ENCODE measurements at regions not wholly inside any gene's neighbourhood (a gene's known extent, or its start where the extent isn't known, plus 50 kb on each side); places are given as distances from the start of the nearest gene placed in this dataset.

GRCh38 chr1:112263042-112263441 lies 133.0 kb upstream of the CTTNBP2NL start:
- H3K27ac ChIP-seq: no peak overlapping the region
- 50 to 100% (median 77%) methylated on average over 1 to 6 of the region's 6 CpGs; no CpG with 5 or more reads in 1 of the 10 experiments for WGBS, 10 experiments
- in situ Hi-C loops (cut with MboI; ENCODE audit: low pct_unique_long_range_greater_than_20kb in 2 of 9, low sequenced_read_pairs in 9 of 9, unreplicated experiment in 9 of 9): no loop called here
- peak in 5 of 8 experiments; percentile 48 to 68 (median 49) for ATAC-seq (replicated peaks in 6 of 8)
- H3K4me3 ChIP-seq: no peak overlapping the region
- peaks cover 0 to 3% of the 10 kb centered on the region in 2 donors for H3K4me1 ChIP-seq (replicated peaks in 1 of 2)

DNA sequence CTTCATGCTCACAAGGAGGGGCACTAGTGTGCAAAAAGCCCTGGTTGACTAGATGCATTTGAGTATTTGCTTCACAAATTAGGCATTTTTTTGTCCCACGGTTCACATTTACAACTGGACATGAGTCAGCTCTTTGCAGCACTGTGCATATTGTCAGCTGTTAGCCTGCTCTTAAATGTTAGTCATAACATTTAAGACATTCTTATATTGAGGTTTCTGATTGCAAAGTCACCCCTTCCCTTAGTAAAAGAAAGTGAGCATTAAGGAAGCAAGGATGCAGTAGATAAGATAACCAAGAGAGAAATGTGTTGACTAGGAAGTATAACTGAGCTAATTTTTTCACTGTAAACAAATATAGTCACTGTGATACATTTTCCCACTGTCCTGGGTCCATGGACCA lies 132.6 kb upstream of the CTTNBP2NL start:
- in situ Hi-C loops (cut with MboI; ENCODE audit: low pct_unique_long_range_greater_than_20kb in 2 of 9, low sequenced_read_pairs in 9 of 9, unreplicated experiment in 9 of 9): no loop called here
- ATAC-seq (replicated peaks in 6 of 8): peak in 7 of 8 experiments; percentile 49 to 95 (median 63)

DNA sequence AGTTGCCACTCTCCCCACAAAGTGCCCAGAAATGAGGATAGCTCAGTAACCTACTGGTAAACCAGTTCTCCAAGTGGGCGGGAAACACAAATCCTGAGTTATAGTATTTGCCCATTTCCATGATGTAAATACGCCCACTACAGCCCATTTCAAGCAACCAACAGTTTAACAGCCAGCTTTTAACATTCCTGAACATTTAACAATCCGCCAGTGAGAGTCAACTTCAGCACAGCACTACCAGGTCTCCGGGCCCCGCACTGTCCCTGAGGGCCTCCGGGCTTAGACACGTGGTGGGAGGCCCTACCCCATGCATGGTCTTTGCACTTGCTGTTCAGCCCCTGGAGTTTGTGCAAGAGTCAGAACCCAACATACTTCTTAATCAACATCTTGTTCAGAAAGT lies 132.0 kb upstream of the CTTNBP2NL start:
- ATAC-seq (replicated peaks in 6 of 8): peak in 1 of 8 experiments; percentile 9
- Histone ChIP-seq H3K27ac (no peak overlapping the region), H3K4me1 (replicated peaks in 1 of 2) (peaks cover 0 to 3% of the 10 kb centered on the region in 2 donors), H3K4me3 (no peak overlapping the region)
- 10 to 85% (median 74%) methylated on average over 1 to 7 of the region's 7 CpGs; no CpG with 5 or more reads in 2 of the 10 experiments for WGBS, 10 experiments
- in situ Hi-C loops (cut with MboI; ENCODE audit: low pct_unique_long_range_greater_than_20kb in 2 of 9, low sequenced_read_pairs in 9 of 9, unreplicated experiment in 9 of 9): no loop called here

More for the DNA sequence above, 132.6 kb upstream of the CTTNBP2NL start:
- no peak overlapping the region for H3K27ac ChIP-seq
- WGBS, 10 experiments: 0 to 83% (median 45%) methylated on average over 1 of the region's 1 CpG; no CpG with 5 or more reads in 2 of the 10 experiments
- H3K4me3 ChIP-seq: no peak overlapping the region
- H3K4me1 ChIP-seq (replicated peaks in 1 of 2): peaks cover 0 to 3% of the 10 kb centered on the region in 2 donors

DNA sequence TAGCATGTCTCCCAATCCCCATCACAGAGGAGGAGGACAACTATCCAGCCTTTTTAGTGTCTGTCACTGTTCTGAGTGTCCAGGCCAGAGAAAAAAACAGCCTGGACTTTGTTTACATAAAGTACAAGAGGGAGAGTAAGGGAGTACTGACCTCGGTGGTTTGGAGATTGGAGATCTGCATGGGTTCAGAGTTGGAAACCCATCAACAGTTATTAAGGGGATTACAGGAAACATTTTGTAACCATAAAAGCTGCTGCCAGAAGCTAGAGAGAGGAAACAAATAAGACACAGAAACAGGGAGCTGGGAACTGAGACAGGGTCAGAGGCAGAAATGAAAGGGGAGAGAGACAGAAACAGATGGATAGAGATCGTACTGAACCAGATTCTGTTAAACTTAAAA lies 131.5 kb upstream of the CTTNBP2NL start:
- Histone ChIP-seq H3K4me3 (no peak overlapping the region), H3K4me1 (replicated peaks in 1 of 2) (peaks cover 0 to 3% of the 10 kb centered on the region in 2 donors), H3K27ac (no peak overlapping the region)
- in situ Hi-C loops (cut with MboI; ENCODE audit: low pct_unique_long_range_greater_than_20kb in 2 of 9, low sequenced_read_pairs in 9 of 9, unreplicated experiment in 9 of 9): no loop called here
- WGBS, 10 experiments: 20 to 100% (median 73%) methylated on average over 1 to 2 of the region's 2 CpGs
- no peak for ATAC-seq (replicated peaks in 6 of 8)

DNA sequence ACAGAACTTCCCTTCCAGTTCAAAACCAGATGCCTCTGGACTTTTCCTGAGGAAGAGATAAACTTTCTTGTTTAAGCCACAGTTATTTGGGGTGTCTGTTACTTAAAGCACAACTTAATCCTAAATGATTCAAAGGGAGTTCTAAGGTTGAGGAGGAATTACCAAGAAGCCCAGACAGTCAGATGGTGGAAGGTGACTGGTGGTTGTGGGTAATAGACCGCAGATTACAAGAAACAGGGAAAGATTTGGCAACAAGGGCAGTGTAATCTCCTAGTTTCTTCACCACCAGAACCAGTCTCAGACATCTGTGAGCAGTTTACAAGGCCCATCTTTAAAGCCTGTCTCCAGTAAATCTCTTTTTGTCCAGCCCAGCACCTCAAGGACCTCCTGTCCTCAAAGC lies 130.1 kb upstream of the CTTNBP2NL start:
- no peak overlapping the region for H3K27ac ChIP-seq
- in situ Hi-C loops (cut with MboI; ENCODE audit: low pct_unique_long_range_greater_than_20kb in 2 of 9, low sequenced_read_pairs in 9 of 9, unreplicated experiment in 9 of 9): no loop called here
- ATAC-seq (replicated peaks in 6 of 8): no peak

GRCh38 chr1:112267206-112267605 lies 128.8 kb upstream of the CTTNBP2NL start:
- no peak overlapping the region for H3K27ac ChIP-seq
- no peak overlapping the region for H3K4me3 ChIP-seq
- 17 to 80% (median 60%) methylated on average over 1 of the region's 1 CpG; no CpG with 5 or more reads in 3 of the 10 experiments for WGBS, 10 experiments
- in situ Hi-C loops (cut with MboI; ENCODE audit: low pct_unique_long_range_greater_than_20kb in 2 of 9, low sequenced_read_pairs in 9 of 9, unreplicated experiment in 9 of 9): no loop called here
- ATAC-seq (replicated peaks in 6 of 8): no peak
- H3K4me1 ChIP-seq (replicated peaks in 1 of 2): peaks cover 0 to 3% of the 10 kb centered on the region in 2 donors

More for the DNA sequence above, 130.1 kb upstream of the CTTNBP2NL start:
- Histone ChIP-seq H3K4me3 (no peak overlapping the region), H3K4me1 (replicated peaks in 1 of 2) (peaks cover 0 to 3% of the 10 kb centered on the region in 2 donors)
- WGBS, 10 experiments: 43 to 88% (median 82%) methylated on average over 1 of the region's 1 CpG; no CpG with 5 or more reads in 4 of the 10 experiments

DNA sequence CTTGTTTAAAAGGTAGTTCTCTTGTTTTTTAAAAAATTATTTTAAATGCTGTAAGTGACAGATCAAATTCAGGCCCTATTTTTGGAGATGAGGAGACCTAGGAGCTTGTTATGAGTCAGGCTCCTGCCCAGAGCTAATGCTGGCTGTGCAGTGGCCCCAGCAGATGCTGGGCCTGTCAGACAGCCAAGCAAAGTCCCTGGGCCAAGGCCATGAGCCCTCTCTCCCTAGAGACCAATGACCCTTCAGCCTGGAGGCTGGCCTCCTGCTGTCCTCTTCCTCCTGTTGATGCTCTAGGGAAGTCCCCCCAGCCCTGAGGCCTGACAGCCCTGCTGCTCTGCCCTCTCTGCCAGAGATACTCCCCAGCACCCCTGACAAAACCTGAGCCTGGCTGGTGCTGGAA lies 128.1 kb upstream of the CTTNBP2NL start:
- Histone ChIP-seq H3K4me3 (no peak overlapping the region), H3K27ac (no peak overlapping the region), H3K4me1 (replicated peaks in 1 of 2) (peaks cover 0 to 3% of the 10 kb centered on the region in 2 donors)
- in situ Hi-C loops (cut with MboI; ENCODE audit: low pct_unique_long_range_greater_than_20kb in 2 of 9, low sequenced_read_pairs in 9 of 9, unreplicated experiment in 9 of 9): no loop called here
- ATAC-seq (replicated peaks in 6 of 8): peak in 2 of 8 experiments; percentile 4 to 10

GRCh38 chr1:112268408-112268807 lies 127.6 kb upstream of the CTTNBP2NL start:
- Histone ChIP-seq H3K4me1 (replicated peaks in 1 of 2) (no peaks in the 10 kb centered on the region), H3K27ac (no peak overlapping the region), H3K4me3 (no peak overlapping the region)
- in situ Hi-C loops (cut with MboI; ENCODE audit: low pct_unique_long_range_greater_than_20kb in 2 of 9, low sequenced_read_pairs in 9 of 9, unreplicated experiment in 9 of 9): no loop called here
- ATAC-seq (replicated peaks in 6 of 8): no peak
- WGBS, 10 experiments: 33 to 100% (median 74%) methylated on average over 1 to 2 of the region's 3 CpGs; no CpG with 5 or more reads in 4 of the 10 experiments

- Histone ChIP-seq H3K27ac (no peak overlapping the region), H3K4me1 (replicated peaks in 1 of 2) (no peaks in the 10 kb centered on the region), H3K4me3 (no peak overlapping the region)
- ATAC-seq (replicated peaks in 6 of 8): no peak
- in situ Hi-C loops (cut with MboI; ENCODE audit: low pct_unique_long_range_greater_than_20kb in 2 of 9, low sequenced_read_pairs in 9 of 9, unreplicated experiment in 9 of 9): no loop called here
- 0 to 100% (median 89%) methylated on average over 1 to 3 of the region's 3 CpGs for WGBS, 10 experiments
These were observed 124.7 kb upstream of the CTTNBP2NL start for GRCh38 chr1:112271270-112271669.

DNA sequence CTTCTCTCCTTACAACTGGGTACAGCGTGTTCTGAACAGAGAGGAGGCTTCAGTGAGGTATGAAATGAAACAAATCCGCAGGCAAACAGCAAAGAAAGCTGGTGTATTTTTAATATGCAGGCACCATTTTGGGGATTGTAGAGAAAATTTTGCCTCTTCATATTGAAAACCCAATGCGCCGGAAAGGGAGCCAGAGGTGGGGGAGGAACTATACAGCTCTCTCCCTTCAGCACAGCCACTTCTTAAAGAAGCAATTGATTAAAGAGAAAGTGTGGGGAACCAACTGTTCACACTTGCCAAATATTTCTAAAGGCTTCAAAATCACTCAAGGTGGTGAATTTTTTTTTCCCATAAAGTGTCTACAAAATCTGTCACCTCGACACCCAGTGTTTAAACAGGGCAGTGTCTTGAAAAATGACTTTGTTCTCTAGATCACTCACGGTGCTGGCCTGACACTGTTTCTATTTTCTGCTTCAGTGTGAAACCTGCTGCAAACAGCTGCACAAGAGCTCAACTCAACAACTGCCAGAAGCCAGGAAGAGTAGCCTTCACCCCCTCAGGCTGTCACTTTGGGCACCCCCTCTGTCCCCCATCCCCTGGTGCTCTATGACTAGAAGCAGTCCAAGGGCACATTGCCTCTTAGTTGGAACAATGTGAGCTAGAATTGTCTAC lies 123.8 kb upstream of the CTTNBP2NL start:
- WGBS, 10 experiments: 20 to 79% (median 67%) methylated on average over 2 to 6 of the region's 6 CpGs; no CpG with 5 or more reads in 1 of the 10 experiments
- no peaks in the 10 kb centered on the region for H3K4me1 ChIP-seq (replicated peaks in 1 of 2)
- in situ Hi-C loops (cut with MboI; ENCODE audit: low pct_unique_long_range_greater_than_20kb in 2 of 9, low sequenced_read_pairs in 9 of 9, unreplicated experiment in 9 of 9): no loop called here
- ATAC-seq (replicated peaks in 6 of 8): no peak
- H3K4me3 ChIP-seq: no peak overlapping the region
- no peak overlapping the region for H3K27ac ChIP-seq

GRCh38 chr1:112284796-112285195 lies 111.2 kb upstream of the CTTNBP2NL start:
- in situ Hi-C loops (cut with MboI; ENCODE audit: low pct_unique_long_range_greater_than_20kb in 2 of 9, low sequenced_read_pairs in 9 of 9, unreplicated experiment in 9 of 9): no loop called here
- no peak for ATAC-seq (replicated peaks in 6 of 8)
- Histone ChIP-seq H3K27ac (no peak overlapping the region), H3K4me3 (no peak overlapping the region), H3K4me1 (replicated peaks in 1 of 2) (peaks cover 0 to 11% of the 10 kb centered on the region in 2 donors)
- WGBS, 10 experiments: 0 to 79% (median 50%) methylated on average over 1 to 2 of the region's 2 CpGs; no CpG with 5 or more reads in 4 of the 10 experiments

DNA sequence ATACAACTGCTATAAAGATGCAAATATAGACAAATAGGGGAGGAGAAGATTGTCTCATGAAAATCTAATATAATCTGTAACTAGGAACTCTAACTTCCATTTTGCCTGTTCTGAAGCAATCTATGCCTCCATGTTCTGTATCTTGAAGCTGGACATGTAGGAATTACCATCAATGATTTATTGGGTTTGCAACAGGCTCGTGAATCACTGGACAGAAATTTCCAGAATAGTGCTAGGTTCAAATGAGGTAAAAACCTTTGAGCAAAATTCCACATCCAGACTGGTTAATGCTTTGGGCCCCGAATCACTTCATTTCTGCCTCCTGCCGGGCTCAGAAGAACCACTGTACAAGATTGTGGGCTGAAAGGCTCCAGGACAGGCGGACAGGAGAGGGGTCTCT lies 110.7 kb upstream of the CTTNBP2NL start:
- Histone ChIP-seq H3K4me3 (no peak overlapping the region), H3K27ac (no peak overlapping the region), H3K4me1 (replicated peaks in 1 of 2) (peaks cover 0 to 11% of the 10 kb centered on the region in 2 donors)
- WGBS, 10 experiments: 0 to 88% (median 69%) methylated on average over 1 to 4 of the region's 4 CpGs; no CpG with 5 or more reads in 2 of the 10 experiments
- peak in 2 of 8 experiments; percentile 19 to 27 for ATAC-seq (replicated peaks in 6 of 8)
- in situ Hi-C loops (cut with MboI; ENCODE audit: low pct_unique_long_range_greater_than_20kb in 2 of 9, low sequenced_read_pairs in 9 of 9, unreplicated experiment in 9 of 9): no loop called here

DNA sequence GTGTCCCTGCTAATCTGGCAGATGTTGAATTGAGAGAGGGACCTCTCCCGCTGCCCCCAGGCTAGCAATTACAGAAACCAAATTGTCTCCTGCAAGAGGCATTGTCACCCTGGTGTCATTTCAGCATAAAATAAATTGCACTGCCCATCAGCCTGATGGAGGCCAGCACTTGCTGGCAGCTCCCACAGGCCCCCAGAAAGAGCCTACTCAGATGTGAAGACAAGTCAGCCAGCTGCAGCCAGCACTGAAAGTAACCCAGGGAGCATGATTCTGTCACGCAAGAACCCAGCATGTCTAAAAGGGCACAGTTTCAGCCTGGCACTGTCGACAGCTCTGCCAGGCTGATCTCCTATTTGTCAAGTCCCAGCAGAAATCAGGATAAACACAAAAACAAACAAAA lies 110.3 kb upstream of the CTTNBP2NL start:
- 0 to 85% (median 66%) methylated on average over 1 to 3 of the region's 3 CpGs; no CpG with 5 or more reads in 4 of the 10 experiments for WGBS, 10 experiments
- in situ Hi-C loops (cut with MboI; ENCODE audit: low pct_unique_long_range_greater_than_20kb in 2 of 9, low sequenced_read_pairs in 9 of 9, unreplicated experiment in 9 of 9): no loop called here
- Histone ChIP-seq H3K4me3 (no peak overlapping the region), H3K27ac (no peak overlapping the region), H3K4me1 (replicated peaks in 1 of 2) (peaks cover 0 to 9% of the 10 kb centered on the region in 2 donors)
- ATAC-seq (replicated peaks in 6 of 8): peak in 5 of 8 experiments; percentile 19 to 78 (median 70)

GRCh38 chr1:112296908-112297307 lies 99.1 kb upstream of the CTTNBP2NL start:
- Histone ChIP-seq H3K27ac (no peak overlapping the region), H3K4me3 (no peak overlapping the region), H3K4me1 (replicated peaks in 1 of 2) (no peaks in the 10 kb centered on the region)
- in situ Hi-C loops (cut with MboI; ENCODE audit: low pct_unique_long_range_greater_than_20kb in 2 of 9, low sequenced_read_pairs in 9 of 9, unreplicated experiment in 9 of 9): no loop called here
- ATAC-seq (replicated peaks in 6 of 8): peak in 1 of 8 experiments; percentile 96
- 27 to 92% (median 74%) methylated on average over 3 to 5 of the region's 5 CpGs; no CpG with 5 or more reads in 1 of the 10 experiments for WGBS, 10 experiments
